ENCODE measurements at regions not wholly inside any gene's neighbourhood (a gene's known extent, or its start where the extent isn't known, plus 50 kb on each side); places are given as distances from the start of the nearest gene placed in this dataset.
A peak's percentile ranks its signal among the peaks of the same experiment; 100 is the strongest.

- DNase-seq (ENCODE audit: extremely low spot score in 2 of 2) = peak in 1 of 2 donors; percentile 74
- no peaks in the 10 kb centered on the region for H3K9me3 ChIP-seq
- H3K4me3 ChIP-seq = no peak overlapping the region
- intact Hi-C loops (cut with DNase I) = loop anchor here (1.0 to 10.0 kb wide), 2 partner anchors 337 to 354 kb away; no protein-coding TSS in a partner anchor
- TF ChIP-seq POLR2A (IDR thresholded peaks at IDR 0.05) = no peak
- TF ChIP-seq CTCF (IDR thresholded peaks at IDR 0.05) = no peak
- TF ChIP-seq POLR2AphosphoS5 (IDR thresholded peaks at IDR 0.05; ENCODE audit: insufficient read depth in 1 of 2, low read depth in 1 of 2) = no peak
- no peaks in the 10 kb centered on the region for H3K36me3 ChIP-seq
- H3K4me1 ChIP-seq = peaks cover 12% of the 10 kb centered on the region
- no peak overlapping the region for H3K27ac ChIP-seq
- no peaks in the 10 kb centered on the region for H3K27me3 ChIP-seq
Observed at GRCh38 chr6:110040716-110041115, 62.6 kb downstream of the GPR6 start.

- Histone ChIP-seq H3K36me3 (no peaks in the 10 kb centered on the region), H3K27ac (no peak overlapping the region), H3K27me3 (no peaks in the 10 kb centered on the region), H3K9me3 (no peaks in the 10 kb centered on the region), H3K4me1 (peaks cover 12% of the 10 kb centered on the region), H3K4me3 (no peak overlapping the region)
- peak in 1 of 2 donors; percentile 80 for DNase-seq (ENCODE audit: extremely low spot score in 2 of 2)
- TF ChIP-seq POLR2A (IDR thresholded peaks at IDR 0.05) (no peak), POLR2AphosphoS5 (IDR thresholded peaks at IDR 0.05; ENCODE audit: insufficient read depth in 1 of 2, low read depth in 1 of 2) (peak in 1 of 2 donors; percentile 41)
- intact Hi-C loops (cut with DNase I) = loop anchor here (10.0 kb wide), 1 partner anchor 354 kb away; no protein-coding TSS in a partner anchor
Observed at GRCh38 chr6:110041126-110041525, 63.0 kb downstream of the GPR6 start.

- Histone ChIP-seq H3K27ac (no peak overlapping the region), H3K27me3 (no peaks in the 10 kb centered on the region), H3K4me3 (no peak overlapping the region), H3K9me3 (peaks cover 5% of the 10 kb centered on the region), H3K4me1 (peaks cover 12% of the 10 kb centered on the region), H3K36me3 (no peaks in the 10 kb centered on the region)
- no peak for TF ChIP-seq POLR2A (IDR thresholded peaks at IDR 0.05)
- no peak for TF ChIP-seq CTCF (IDR thresholded peaks at IDR 0.05)
- TF ChIP-seq POLR2AphosphoS5 (IDR thresholded peaks at IDR 0.05; ENCODE audit: insufficient read depth in 1 of 2, low read depth in 1 of 2) = no peak
- intact Hi-C loops (cut with DNase I) = loop anchor here (10.0 kb wide), 1 partner anchor 353 kb away; no protein-coding TSS in a partner anchor
- DNase-seq (ENCODE audit: extremely low spot score in 2 of 2) = peak in 1 of 2 donors; percentile 29
Observed at GRCh38 chr6:110041830-110042229, 63.7 kb downstream of the GPR6 start.

GRCh38 chr6:110042670-110043296 lies 64.7 kb downstream of the GPR6 start:
- Histone ChIP-seq H3K9me3 (peaks cover 6% of the 10 kb centered on the region), H3K36me3 (no peaks in the 10 kb centered on the region), H3K27me3 (no peaks in the 10 kb centered on the region), H3K4me3 (no peak overlapping the region), H3K4me1 (peaks cover 12% of the 10 kb centered on the region), H3K27ac (no peak overlapping the region)
- peak; percentile 79 for DNase-seq (ENCODE audit: extremely low spot score in 2 of 2)
- no peak for TF ChIP-seq CTCF (IDR thresholded peaks at IDR 0.05)
- no peak for TF ChIP-seq POLR2A (IDR thresholded peaks at IDR 0.05)
- no peak for TF ChIP-seq POLR2AphosphoS5 (IDR thresholded peaks at IDR 0.05; ENCODE audit: insufficient read depth in 1 of 2, low read depth in 1 of 2)
- intact Hi-C loops (cut with DNase I) = loop anchor here (10.0 kb wide), 1 partner anchor 352 kb away; no protein-coding TSS in a partner anchor

GRCh38 chr6:110043366-110043994 lies 65.4 kb downstream of the GPR6 start:
- Histone ChIP-seq H3K27me3 (no peaks in the 10 kb centered on the region), H3K27ac (no peak overlapping the region), H3K9me3 (peaks cover 6% of the 10 kb centered on the region), H3K4me3 (no peak overlapping the region), H3K4me1 (peaks cover 12% of the 10 kb centered on the region), H3K36me3 (no peaks in the 10 kb centered on the region)
- DNase-seq (ENCODE audit: extremely low spot score in 2 of 2) = peak in 1 of 2 donors; percentile 56
- intact Hi-C loops (cut with DNase I) = loop anchor here (10.0 kb wide), 1 partner anchor 351 kb away; no protein-coding TSS in a partner anchor
- no peak for TF ChIP-seq POLR2AphosphoS5 (IDR thresholded peaks at IDR 0.05; ENCODE audit: insufficient read depth in 1 of 2, low read depth in 1 of 2)
- no peak for TF ChIP-seq POLR2A (IDR thresholded peaks at IDR 0.05)
- no peak for TF ChIP-seq CTCF (IDR thresholded peaks at IDR 0.05)

Measured in vagina (tissue), 2 donors.